ENCODE measurements at regions not wholly inside any gene's neighbourhood (a gene's known extent, or its start where the extent isn't known, plus 50 kb on each side); places are given as distances from the start of the nearest gene placed in this dataset.

DNA sequence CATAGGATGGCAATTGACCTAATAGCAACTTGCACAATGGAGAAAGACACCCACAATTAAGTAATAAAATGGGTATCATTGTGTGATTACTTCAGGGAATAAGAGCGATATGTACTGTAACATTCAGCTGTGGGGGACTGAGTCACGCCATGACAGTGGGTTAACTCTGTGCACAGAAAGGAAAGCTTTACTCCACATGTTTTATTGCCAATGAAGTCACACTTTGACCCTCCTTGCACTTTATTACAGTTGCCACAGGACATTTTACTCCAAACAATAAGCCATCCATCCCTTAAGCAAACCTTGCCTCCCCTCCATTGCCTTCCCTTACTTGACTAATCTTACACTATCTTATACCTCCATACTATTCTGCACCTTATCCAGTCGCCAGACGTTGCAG, 403.1 kb downstream of the VRK1 start:
- Histone ChIP-seq H3K9me1 (replicated peaks; ENCODE audit: control insufficient read depth, extremely low read depth, insufficient read depth, low read length) (no peaks in the 10 kb centered on the region), H3K4me1 (ENCODE audit: control insufficient read depth, extremely low read depth, insufficient read depth, low read length) (no peaks in the 10 kb centered on the region), H3K36me3 (ENCODE audit: control insufficient read depth in 2 of 2, extremely low read depth in 1 of 2, insufficient read depth in 2 of 2, low read length in 2 of 2) (no peaks in the 10 kb centered on the region), H3K4me3 (replicated peaks in 1 of 3; ENCODE audit: insufficient read depth in 1 of 3, low read depth in 1 of 3, low read length in 3 of 3) (no peak overlapping the region), H2AFZ (ENCODE audit: low read depth, low read length) (no peak overlapping the region), H3K27ac (ENCODE audit: insufficient read depth, low read depth, low read length) (no peak overlapping the region), H3K9ac (replicated peaks; ENCODE audit: extremely low read depth, insufficient read depth, low read length) (no peak overlapping the region), H3K9me3 (replicated peaks; ENCODE audit: control insufficient read depth, insufficient read depth, low read length) (peaks cover 12% of the 10 kb centered on the region), H3K27me3 (ENCODE audit: control insufficient read depth in 2 of 2, insufficient read depth in 2 of 2, low read length in 2 of 2) (no peaks in the 10 kb centered on the region), H3K4me2 (ENCODE audit: insufficient read depth, low read length) (no peak overlapping the region), H3K79me2 (ENCODE audit: control insufficient read depth, insufficient read depth, low read length) (no peaks in the 10 kb centered on the region), H4K20me1 (replicated peaks; ENCODE audit: control insufficient read depth, extremely low read depth, insufficient read depth, low read length) (no peaks in the 10 kb centered on the region)
- dilution Hi-C loops (cut with MboI; ENCODE audit: extremely low pct_ligation_motif_present, low sequenced_read_pairs) (no loop called here), intact Hi-C loops (cut with micrococcal nuclease) (no loop called here)
- CTCF ChIA-PET: no interaction called here
- POLR2A ChIA-PET: no interaction called here
- DNase-seq (ENCODE audit: low read depth, low spot score): no peak
- no TSS peak for BruUV-seq (replicated peaks)
- TF ChIP-seq POLR2A (IDR thresholded peaks at IDR 0.05; ENCODE audit: low read depth, low read length): no peak
- TF ChIP-seq, protein P1, sequence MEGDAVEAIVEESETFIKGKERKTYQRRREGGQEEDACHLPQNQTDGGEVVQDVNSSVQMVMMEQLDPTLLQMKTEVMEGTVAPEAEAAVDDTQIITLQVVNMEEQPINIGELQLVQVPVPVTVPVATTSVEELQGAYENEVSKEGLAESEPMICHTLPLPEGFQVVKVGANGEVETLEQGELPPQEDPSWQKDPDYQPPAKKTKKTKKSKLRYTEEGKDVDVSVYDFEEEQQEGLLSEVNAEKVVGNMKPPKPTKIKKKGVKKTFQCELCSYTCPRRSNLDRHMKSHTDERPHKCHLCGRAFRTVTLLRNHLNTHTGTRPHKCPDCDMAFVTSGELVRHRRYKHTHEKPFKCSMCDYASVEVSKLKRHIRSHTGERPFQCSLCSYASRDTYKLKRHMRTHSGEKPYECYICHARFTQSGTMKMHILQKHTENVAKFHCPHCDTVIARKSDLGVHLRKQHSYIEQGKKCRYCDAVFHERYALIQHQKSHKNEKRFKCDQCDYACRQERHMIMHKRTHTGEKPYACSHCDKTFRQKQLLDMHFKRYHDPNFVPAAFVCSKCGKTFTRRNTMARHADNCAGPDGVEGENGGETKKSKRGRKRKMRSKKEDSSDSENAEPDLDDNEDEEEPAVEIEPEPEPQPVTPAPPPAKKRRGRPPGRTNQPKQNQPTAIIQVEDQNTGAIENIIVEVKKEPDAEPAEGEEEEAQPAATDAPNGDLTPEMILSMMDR (IDR thresholded peaks at IDR 0.05; ENCODE audit: extremely low read depth in 1 of 2, insufficient read depth in 1 of 2, low read depth in 1 of 2, low read length in 2 of 2): no peak
- TF ChIP-seq EZH2 (IDR thresholded peaks at IDR 0.05; ENCODE audit: borderline replicate concordance, low read depth, low read length, severe bottlenecking): no peak
- FAIRE-seq: no peak

DNA sequence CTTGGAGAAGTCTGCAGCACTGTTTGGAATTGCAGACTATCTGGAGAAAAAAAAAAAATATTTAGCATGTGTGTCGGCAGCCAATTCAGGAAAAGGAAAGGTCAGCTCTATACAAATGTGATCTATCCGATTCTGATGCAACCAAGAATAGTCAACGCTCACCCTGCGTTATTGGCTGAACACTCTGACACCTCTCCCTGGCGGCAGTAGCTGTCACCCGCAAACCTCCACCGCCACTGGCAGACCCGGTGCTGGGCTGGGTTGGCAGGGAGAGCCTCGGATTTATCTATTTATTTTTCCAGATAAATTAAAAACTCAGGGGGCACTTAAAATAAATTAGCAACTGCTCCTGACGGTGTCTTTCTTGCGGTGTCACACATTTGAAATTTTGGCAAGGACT, 409.7 kb downstream of the VRK1 start:
- CTCF ChIA-PET: no interaction called here

More for the DNA sequence above, 409.7 kb downstream of the VRK1 start:
- no peaks in the 10 kb centered on the region for H4K20me1 ChIP-seq (replicated peaks; ENCODE audit: control insufficient read depth, extremely low read depth, insufficient read depth, low read length)
- no peak for TF ChIP-seq POLR2AphosphoS5 (IDR thresholded peaks at IDR 0.05; ENCODE audit: insufficient read depth, low read depth, low read length)
- TF ChIP-seq, protein P2, sequence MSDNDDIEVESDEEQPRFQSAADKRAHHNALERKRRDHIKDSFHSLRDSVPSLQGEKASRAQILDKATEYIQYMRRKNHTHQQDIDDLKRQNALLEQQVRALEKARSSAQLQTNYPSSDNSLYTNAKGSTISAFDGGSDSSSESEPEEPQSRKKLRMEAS (IDR thresholded peaks at IDR 0.05; ENCODE audit: insufficient read depth, insufficient read length): no peak
- no peak for TF ChIP-seq POLR2A (IDR thresholded peaks at IDR 0.05; ENCODE audit: low read depth, low read length)
- TF ChIP-seq GATA2 (IDR thresholded peaks at IDR 0.05; ENCODE audit: insufficient read depth, insufficient read length, low read depth, low read length): no peak
- TF ChIP-seq FOS (IDR thresholded peaks at IDR 0.05; ENCODE audit: borderline replicate concordance, insufficient read depth, low read length): no peak
- TF ChIP-seq, protein P1 (IDR thresholded peaks at IDR 0.05; ENCODE audit: extremely low read depth in 1 of 2, insufficient read depth in 1 of 2, low read depth in 1 of 2, low read length in 2 of 2): no peak
- TF ChIP-seq JUN (IDR thresholded peaks at IDR 0.05; ENCODE audit: borderline replicate concordance, insufficient read depth, insufficient read length, low read depth): no peak
- TF ChIP-seq EZH2 (IDR thresholded peaks at IDR 0.05; ENCODE audit: borderline replicate concordance, low read depth, low read length, severe bottlenecking): no peak
- TF ChIP-seq MYC (IDR thresholded peaks at IDR 0.05; ENCODE audit: low read depth, low read length): no peak
- DNase-seq (ENCODE audit: low read depth, low spot score) (no peak), FAIRE-seq (no peak)
- no peak overlapping the region for H3K4me2 ChIP-seq (ENCODE audit: insufficient read depth, low read length)
- H3K9ac ChIP-seq (replicated peaks; ENCODE audit: extremely low read depth, insufficient read depth, low read length): no peak overlapping the region
- BruUV-seq (replicated peaks): no TSS peak
- H3K4me1 ChIP-seq (ENCODE audit: control insufficient read depth, extremely low read depth, insufficient read depth, low read length): no peaks in the 10 kb centered on the region
- dilution Hi-C loops (cut with MboI; ENCODE audit: extremely low pct_ligation_motif_present, low sequenced_read_pairs) (no loop called here), intact Hi-C loops (cut with micrococcal nuclease) (no loop called here)
- no peaks in the 10 kb centered on the region for H3K79me2 ChIP-seq (ENCODE audit: control insufficient read depth, insufficient read depth, low read length)
- H3K9me1 ChIP-seq (replicated peaks; ENCODE audit: control insufficient read depth, extremely low read depth, insufficient read depth, low read length): no peaks in the 10 kb centered on the region
- no peak overlapping the region for H3K4me3 ChIP-seq (replicated peaks in 1 of 3; ENCODE audit: insufficient read depth in 1 of 3, low read depth in 1 of 3, low read length in 3 of 3)
- H3K27me3 ChIP-seq (ENCODE audit: control insufficient read depth in 2 of 2, insufficient read depth in 2 of 2, low read length in 2 of 2): no peaks in the 10 kb centered on the region
- no peak overlapping the region for H3K27ac ChIP-seq (ENCODE audit: insufficient read depth, low read depth, low read length)
- no peaks in the 10 kb centered on the region for H3K36me3 ChIP-seq (ENCODE audit: control insufficient read depth in 2 of 2, extremely low read depth in 1 of 2, insufficient read depth in 2 of 2, low read length in 2 of 2)
- H2AFZ ChIP-seq (ENCODE audit: low read depth, low read length): no peak overlapping the region
- H3K9me3 ChIP-seq (replicated peaks; ENCODE audit: control insufficient read depth, insufficient read depth, low read length): peaks cover 9% of the 10 kb centered on the region
- POLR2A ChIA-PET: no interaction called here
